Suprapubic skin (tissue), 4 donors: ENCODE measurements at regions not wholly inside any gene's neighbourhood (a gene's known extent, or its start where the extent isn't known, plus 50 kb on each side); places are given as distances from the start of the nearest gene placed in this dataset.

ENCODE experiments used
- DNase-seq, 2 donors: peaks; one replicate each; pipeline ENCODE4 v3.0.0-alpha.2; 2019; ENCODE audit warnings: low spot score in 2 of 2
- H3K27ac ChIP-seq: fragments of 200-600 bp; sonication (generic); one replicate; pipeline ENCODE4 v1.5.1; 2019
- H3K27me3 ChIP-seq: fragments of 200-600 bp; sonication (generic); one replicate; pipeline ENCODE4 v1.5.1; 2019
- H3K36me3 ChIP-seq: fragments of 200-600 bp; sonication (generic); one replicate; pipeline ENCODE4 v1.5.1; 2019
- H3K4me1 ChIP-seq: fragments of 200-600 bp; sonication (generic); one replicate; pipeline ENCODE4 v1.5.1; 2019
- H3K4me3 ChIP-seq: fragments of 200-600 bp; sonication (generic); one replicate; pipeline ENCODE4 v1.5.1; 2019; ENCODE audit warnings: mild to moderate bottlenecking
- H3K9me3 ChIP-seq: fragments of 200-600 bp; sonication (generic); one replicate; pipeline ENCODE4 v1.5.1; 2019
- EP300 ChIP-seq: sonication (generic); formaldehyde crosslinking; IDR thresholded peaks from one replicate; pipeline ENCODE4 v1.6.1; 2017; ENCODE audit warnings: antibody characterized with exemption
- POLR2A ChIP-seq, 2 donors: fragments of 450-650 bp; IDR thresholded peaks; one replicate each; pipeline ENCODE4 v1.6.1; 2017; ENCODE audit warnings: antibody characterized with exemption in 2 of 2, mild to moderate bottlenecking in 2 of 2, moderate library complexity in 2 of 2
- POLR2AphosphoS5 ChIP-seq, 3 donors: sonication (generic); formaldehyde crosslinking; IDR thresholded peaks; one replicate each; pipeline ENCODE4 v1.6.1; 2017; ENCODE audit warnings: antibody characterized with exemption in 3 of 3
- WGBS: methylation state at CpG from one replicate; pipeline ENCODE4 v1.1.5; 2018; 5-methylcytosine and 5-hydroxymethylcytosine counted together
- TF ChIP-seq, protein P1 (sequence below), 2 donors: fragments of 200-600 bp in 1 of 2; fragments of 450-650 bp in 1 of 2; sonication (generic) in 1 of 2; IDR thresholded peaks; one replicate each; pipeline ENCODE4 v1.5.1; 2016 to 2019; ENCODE audit warnings: antibody characterized with exemption in 2 of 2, mild to moderate bottlenecking in 1 of 2, moderate library complexity in 1 of 2

DNA sequence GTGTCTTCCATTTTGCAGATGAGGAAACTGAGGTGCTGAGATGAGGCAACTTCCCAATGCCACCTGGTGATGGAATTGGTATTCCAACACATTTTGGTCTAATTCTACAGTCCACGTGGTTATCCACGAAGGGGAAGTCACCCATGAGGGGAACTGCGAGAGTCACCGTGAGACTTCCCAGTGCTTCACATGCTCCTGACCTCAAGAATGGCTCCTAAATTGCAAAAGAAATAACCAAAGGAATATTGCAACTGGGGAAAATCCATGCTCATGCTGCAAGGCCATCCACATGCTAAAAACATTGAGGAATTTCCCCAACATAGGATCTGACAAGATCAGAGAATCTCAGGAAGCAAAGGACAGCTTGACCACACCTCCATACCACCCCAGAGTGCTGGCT is 153.9 kb downstream of the HS3ST3B1 start:
- no peak for DNase-seq
- no peaks in the 10 kb centered on the region for H3K4me1 ChIP-seq
- no peak overlapping the region for H3K27ac ChIP-seq
- H3K4me3 ChIP-seq, result no peak overlapping the region
- TF ChIP-seq, protein P1, sequence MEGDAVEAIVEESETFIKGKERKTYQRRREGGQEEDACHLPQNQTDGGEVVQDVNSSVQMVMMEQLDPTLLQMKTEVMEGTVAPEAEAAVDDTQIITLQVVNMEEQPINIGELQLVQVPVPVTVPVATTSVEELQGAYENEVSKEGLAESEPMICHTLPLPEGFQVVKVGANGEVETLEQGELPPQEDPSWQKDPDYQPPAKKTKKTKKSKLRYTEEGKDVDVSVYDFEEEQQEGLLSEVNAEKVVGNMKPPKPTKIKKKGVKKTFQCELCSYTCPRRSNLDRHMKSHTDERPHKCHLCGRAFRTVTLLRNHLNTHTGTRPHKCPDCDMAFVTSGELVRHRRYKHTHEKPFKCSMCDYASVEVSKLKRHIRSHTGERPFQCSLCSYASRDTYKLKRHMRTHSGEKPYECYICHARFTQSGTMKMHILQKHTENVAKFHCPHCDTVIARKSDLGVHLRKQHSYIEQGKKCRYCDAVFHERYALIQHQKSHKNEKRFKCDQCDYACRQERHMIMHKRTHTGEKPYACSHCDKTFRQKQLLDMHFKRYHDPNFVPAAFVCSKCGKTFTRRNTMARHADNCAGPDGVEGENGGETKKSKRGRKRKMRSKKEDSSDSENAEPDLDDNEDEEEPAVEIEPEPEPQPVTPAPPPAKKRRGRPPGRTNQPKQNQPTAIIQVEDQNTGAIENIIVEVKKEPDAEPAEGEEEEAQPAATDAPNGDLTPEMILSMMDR (IDR thresholded peaks at IDR 0.05), result no peak
- TF ChIP-seq POLR2AphosphoS5 (IDR thresholded peaks at IDR 0.05) (no peak), EP300 (no peak), POLR2A (IDR thresholded peaks at IDR 0.05) (no peak)
- WGBS, result 77% methylated on average over 4 of the region's 4 CpGs
- H3K27me3 ChIP-seq, result no peaks in the 10 kb centered on the region
- H3K36me3 ChIP-seq, result no peaks in the 10 kb centered on the region
- H3K9me3 ChIP-seq, result no peaks in the 10 kb centered on the region

DNA sequence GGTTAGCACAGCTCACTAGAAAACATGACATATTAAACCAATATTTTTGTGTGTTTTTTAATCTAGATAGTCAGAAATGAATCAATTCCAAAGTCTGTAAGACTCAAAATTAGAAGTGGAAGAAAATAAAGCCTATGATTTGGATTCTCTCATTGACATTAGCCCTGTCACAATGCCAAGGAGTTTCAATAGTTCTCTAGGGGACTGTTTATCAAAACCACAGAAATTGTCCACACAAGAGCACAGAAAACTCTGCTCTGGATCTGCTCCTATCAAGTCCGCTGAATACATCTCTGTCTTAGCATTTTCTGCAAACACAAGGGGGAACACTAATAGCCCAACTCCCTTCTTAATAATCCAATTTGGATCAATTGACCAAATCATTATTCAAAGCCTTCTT is 152.0 kb downstream of the HS3ST3B1 start:
- TF ChIP-seq, protein P1 (IDR thresholded peaks at IDR 0.05), result no peak
- TF ChIP-seq POLR2AphosphoS5 (IDR thresholded peaks at IDR 0.05), result no peak
- no peak for TF ChIP-seq POLR2A (IDR thresholded peaks at IDR 0.05)
- TF ChIP-seq EP300, result no peak
- Histone ChIP-seq H3K36me3 (no peaks in the 10 kb centered on the region), H3K27ac (no peak overlapping the region), H3K4me3 (no peak overlapping the region), H3K9me3 (no peaks in the 10 kb centered on the region), H3K4me1 (no peaks in the 10 kb centered on the region), H3K27me3 (no peaks in the 10 kb centered on the region)
- no peak for DNase-seq
- WGBS, result 72% methylated on average over 1 of the region's 1 CpG

DNA sequence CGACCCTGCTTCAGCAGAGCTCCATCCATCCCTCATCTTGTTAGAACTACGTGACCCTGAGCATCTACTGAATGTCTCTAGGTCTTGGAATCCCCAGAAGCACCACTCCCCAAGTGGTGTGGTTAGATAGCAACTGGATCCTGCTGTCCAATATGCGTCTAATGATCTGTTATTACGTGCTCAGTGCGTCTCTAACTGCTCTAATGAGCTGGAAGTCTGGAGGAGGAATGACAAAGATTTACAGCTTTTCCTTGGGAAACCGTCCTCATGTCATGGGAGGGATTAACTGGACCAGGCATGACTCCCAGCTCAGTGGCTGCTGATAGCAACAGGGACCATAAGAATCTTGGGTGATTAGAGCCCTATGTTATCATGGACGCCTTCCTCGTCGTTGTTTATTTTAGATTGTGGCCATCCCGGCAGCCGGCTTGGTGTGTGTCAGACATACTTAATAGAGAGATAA is 150.9 kb downstream of the HS3ST3B1 start:
- H3K4me3 ChIP-seq, result no peak overlapping the region
- no peak for TF ChIP-seq EP300
- TF ChIP-seq, protein P1 (IDR thresholded peaks at IDR 0.05), result no peak
- no peak for TF ChIP-seq POLR2A (IDR thresholded peaks at IDR 0.05)
- no peak for TF ChIP-seq POLR2AphosphoS5 (IDR thresholded peaks at IDR 0.05)
- no peaks in the 10 kb centered on the region for H3K36me3 ChIP-seq
- no peak overlapping the region for H3K27ac ChIP-seq
- H3K4me1 ChIP-seq, result no peaks in the 10 kb centered on the region
- H3K27me3 ChIP-seq, result no peaks in the 10 kb centered on the region
- DNase-seq, result no peak
- no peaks in the 10 kb centered on the region for H3K9me3 ChIP-seq
- WGBS, result 81% methylated on average over 10 of the region's 11 CpGs

DNA sequence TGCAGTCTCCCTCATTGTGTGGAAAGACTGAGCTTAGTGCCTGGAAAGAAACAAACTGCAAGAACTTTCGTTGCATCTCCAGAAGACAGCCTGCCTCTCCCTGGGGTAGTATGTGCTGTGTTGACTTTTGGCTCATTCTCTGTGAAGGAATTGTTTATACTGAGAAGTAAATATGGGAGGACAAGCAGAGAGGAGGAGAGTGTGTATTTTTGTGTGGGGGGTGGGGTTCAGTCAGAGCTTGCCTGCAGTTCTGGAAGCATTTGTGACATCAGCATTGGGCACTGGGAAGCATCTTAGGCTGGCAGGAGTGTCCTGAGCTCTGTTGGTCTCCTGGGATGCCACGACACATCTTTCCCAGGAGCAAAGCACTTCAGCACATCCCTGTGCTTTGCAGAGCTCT is 147.9 kb downstream of the HS3ST3B1 start:
- Histone ChIP-seq H3K27ac (no peak overlapping the region), H3K9me3 (no peaks in the 10 kb centered on the region), H3K4me3 (no peak overlapping the region), H3K27me3 (no peaks in the 10 kb centered on the region), H3K4me1 (no peaks in the 10 kb centered on the region), H3K36me3 (no peaks in the 10 kb centered on the region)
- DNase-seq, result no peak
- TF ChIP-seq POLR2A (IDR thresholded peaks at IDR 0.05) (no peak), POLR2AphosphoS5 (IDR thresholded peaks at IDR 0.05) (no peak), EP300 (no peak)
- TF ChIP-seq, protein P1 (IDR thresholded peaks at IDR 0.05), result no peak
- WGBS, result 89% methylated on average over 2 of the region's 2 CpGs

DNA sequence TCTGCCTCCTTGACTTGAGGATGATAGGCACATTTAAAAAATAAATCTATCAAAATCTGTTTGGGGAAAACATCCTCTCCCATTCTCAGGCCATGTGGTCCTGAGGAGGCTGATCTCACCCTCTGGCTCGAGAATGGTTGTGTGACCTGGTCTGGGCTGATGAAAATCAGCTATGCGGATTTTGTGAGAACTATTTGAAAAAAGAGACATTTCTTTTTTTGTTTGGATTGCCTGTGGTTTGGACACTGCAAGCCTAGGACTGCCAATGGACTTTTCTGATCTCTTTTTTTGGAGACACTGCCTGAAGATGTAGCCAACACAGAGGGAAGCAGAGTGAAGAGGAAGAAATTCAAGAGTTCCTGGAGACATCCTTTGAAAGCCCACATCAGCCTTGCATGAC is 145.9 kb downstream of the HS3ST3B1 start:
- no peak for TF ChIP-seq POLR2A (IDR thresholded peaks at IDR 0.05)
- no peak for TF ChIP-seq EP300
- Histone ChIP-seq H3K9me3 (no peaks in the 10 kb centered on the region), H3K27ac (no peak overlapping the region), H3K27me3 (no peaks in the 10 kb centered on the region), H3K4me1 (no peaks in the 10 kb centered on the region), H3K4me3 (no peak overlapping the region), H3K36me3 (no peaks in the 10 kb centered on the region)
- no peak for DNase-seq
- WGBS, result 65% methylated on average over 2 of the region's 2 CpGs

DNA sequence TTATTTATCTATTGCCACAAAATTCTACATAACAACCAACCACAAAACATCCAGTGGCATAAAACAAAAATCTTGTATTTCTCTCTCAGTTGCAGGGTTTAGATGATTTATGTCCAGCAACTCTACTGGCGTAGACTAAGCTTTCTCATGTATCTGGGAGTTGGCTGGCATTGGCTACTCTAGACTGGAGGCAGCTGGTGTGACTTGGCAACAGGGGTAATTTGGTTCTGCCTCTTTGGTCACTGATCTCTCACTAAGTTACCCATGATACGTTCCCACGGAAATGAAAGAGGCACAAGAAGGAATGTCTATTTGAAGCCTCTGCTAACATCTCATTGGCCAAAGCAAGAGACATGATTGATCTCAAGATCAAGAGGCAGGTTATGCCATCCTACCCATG is 144.0 kb downstream of the HS3ST3B1 start:
- DNase-seq, result no peak
- TF ChIP-seq, protein P1 (IDR thresholded peaks at IDR 0.05), result no peak
- no peak for TF ChIP-seq POLR2AphosphoS5 (IDR thresholded peaks at IDR 0.05)
- no peak overlapping the region for H3K4me3 ChIP-seq
- no peaks in the 10 kb centered on the region for H3K27me3 ChIP-seq
- H3K36me3 ChIP-seq, result no peaks in the 10 kb centered on the region
- H3K27ac ChIP-seq, result no peak overlapping the region
- 94% methylated on average over 3 of the region's 3 CpGs for WGBS
- H3K9me3 ChIP-seq, result no peaks in the 10 kb centered on the region
- no peaks in the 10 kb centered on the region for H3K4me1 ChIP-seq
